Renal cortex interstitium (tissue), 11 donors: ENCODE measurements at regions not wholly inside any gene's neighbourhood (a gene's known extent, or its start where the extent isn't known, plus 50 kb on each side); places are given as distances from the start of the nearest gene placed in this dataset.
"Not testable (repeated sequence)": the region's sequence is repeated elsewhere in the genome, so short reads cannot be mapped to it uniquely, and the experiment has no call there.

Source experiments
- DNase-seq, 11 donors: peaks; one replicate each; pipeline ENCODE4 v3.0.0-alpha.2; 2013; ENCODE audit warnings: low read depth in 9 of 11, low spot score in 4 of 11; ENCODE audit errors: extremely low read depth in 1 of 11

DNA sequence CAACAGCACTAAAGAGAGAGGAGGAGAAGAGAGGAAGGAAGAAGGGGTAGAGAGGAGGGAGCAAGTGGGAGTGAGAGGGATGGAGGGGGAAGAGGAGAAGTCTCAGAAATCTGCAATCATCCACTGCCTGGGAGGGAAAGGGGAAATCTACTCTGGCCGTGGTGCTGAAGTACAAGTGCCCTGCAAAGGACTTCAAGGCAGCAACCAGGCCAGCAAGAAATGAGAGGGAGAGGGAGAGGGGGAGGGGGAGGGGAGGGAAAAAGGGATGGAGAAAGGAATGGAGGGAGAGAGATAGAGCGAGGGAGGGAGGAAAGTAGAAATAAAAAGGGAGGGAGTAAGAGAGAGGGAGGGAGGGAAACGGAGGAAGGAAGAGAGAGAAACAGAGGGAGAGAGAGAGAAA, 130.8 kb upstream of the EEF2KMT start:
- no peak for DNase-seq

GRCh38 chr16:5225931-5226655, 128.5 kb upstream of the EEF2KMT start:
- no peak for DNase-seq

- DNase-seq, result no peak
These were observed 125.2 kb upstream of the EEF2KMT start for GRCh38 chr16:5222761-5223160.

DNA sequence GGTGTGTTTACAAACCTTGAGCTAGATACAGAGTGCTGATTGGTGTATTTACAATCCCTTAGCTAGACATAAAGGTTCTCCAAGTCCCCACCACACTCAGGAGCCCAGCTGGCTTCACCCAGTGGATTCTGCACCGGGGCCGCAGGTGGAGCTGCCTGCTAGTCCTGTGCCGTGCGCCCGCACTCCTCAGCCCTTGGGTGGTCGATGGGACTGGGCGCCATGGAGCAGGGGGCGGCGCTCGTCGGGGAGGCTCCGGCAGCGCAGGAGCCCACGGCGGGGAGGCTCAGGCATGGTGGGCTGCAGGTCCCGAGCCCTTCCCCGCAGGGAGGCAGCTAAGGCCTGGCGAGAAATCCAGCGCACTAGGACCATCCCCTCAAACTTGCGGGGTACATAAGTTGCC, 124.2 kb upstream of the EEF2KMT start:
- not testable (repeated sequence) for DNase-seq

GRCh38 chr16:5220705-5221104, 123.1 kb upstream of the EEF2KMT start:
- DNase-seq, result no peak

DNA sequence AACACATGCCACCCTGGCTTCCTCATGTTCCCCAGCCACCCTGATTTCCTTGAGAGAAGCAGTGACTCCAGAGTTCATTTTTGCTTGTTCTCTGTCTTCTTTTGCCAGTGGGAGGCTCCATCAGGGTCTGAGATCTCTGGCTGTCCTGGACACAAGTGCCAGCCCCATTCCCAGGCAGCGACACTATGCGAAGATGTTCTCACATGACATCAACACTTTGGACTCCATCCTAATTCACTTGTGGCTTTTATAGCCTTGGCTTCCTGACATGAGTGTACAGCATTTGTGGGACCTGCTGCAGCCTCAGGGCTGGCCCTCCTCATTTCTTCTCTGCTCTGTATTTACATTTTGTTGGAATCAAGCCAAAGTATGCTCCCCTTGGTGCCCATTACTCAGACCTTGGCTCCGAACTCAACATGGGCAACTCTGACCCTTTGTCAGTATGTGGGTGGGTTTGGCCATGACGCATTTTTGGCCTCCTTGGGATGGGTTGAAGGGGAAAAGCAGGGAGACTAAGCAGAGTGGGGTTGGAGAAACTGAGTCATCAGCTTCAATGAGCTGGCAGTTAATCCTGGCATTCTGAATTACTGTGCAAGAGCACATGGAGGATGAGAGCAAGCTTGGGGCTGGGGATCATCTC, 119.0 kb upstream of the EEF2KMT start:
- DNase-seq, result no peak

GRCh38 chr16:5215901-5216300, 118.3 kb upstream of the EEF2KMT start:
- DNase-seq, result no peak

- DNase-seq, result no peak
These were observed 116.9 kb upstream of the EEF2KMT start for GRCh38 chr16:5214466-5214865.

DNA sequence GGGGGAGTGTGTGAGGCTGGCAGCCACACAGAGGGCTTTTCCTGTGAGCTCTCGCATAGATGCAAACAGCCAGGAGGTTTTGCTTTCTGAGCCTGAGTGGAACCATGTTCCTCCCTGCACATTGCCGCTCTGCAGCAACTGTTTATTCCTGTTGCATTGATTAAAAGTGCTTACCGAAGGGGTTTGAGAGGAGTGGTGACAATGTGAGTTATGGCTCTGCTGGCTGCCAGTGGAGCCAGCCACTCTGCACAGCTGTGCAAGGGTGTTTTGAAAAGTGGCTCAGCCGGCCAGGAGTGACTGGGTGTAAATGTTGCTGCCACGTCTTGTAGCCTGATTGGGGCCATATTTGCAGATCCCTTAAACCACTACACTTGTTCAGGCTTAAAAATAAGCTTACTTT, 114.9 kb upstream of the EEF2KMT start:
- not testable (repeated sequence) for DNase-seq

DNA sequence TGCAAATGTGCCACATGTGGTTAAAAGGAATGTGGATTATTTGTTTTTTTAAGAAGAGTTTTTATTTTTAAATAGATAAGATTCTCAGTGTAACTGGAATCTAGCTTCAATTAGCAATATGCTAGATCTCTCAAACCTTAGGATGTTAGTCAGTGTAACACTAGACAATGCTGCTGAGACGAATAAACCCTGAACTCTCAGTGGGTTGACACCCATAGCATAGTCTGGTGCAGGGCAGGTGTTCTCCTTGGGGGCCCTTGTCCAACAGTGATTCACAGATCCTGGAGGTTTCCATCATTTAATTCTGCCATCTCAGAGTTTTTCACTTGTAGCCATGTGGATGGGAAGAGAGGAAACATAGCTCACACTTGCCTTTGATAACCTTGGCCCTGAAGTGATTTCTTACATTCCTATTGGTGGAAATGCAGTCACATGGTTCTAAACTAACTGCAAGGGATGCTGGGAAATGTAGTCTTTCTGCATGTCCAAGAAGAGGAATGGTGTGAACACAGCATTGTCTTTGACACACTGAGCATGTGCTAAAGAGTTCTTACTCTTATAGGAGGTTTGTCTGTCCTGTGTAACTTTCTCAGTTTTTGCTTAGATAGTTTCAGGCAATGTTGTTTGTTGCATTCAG, 110.4 kb upstream of the EEF2KMT start:
- DNase-seq, result not testable (repeated sequence)

DNA sequence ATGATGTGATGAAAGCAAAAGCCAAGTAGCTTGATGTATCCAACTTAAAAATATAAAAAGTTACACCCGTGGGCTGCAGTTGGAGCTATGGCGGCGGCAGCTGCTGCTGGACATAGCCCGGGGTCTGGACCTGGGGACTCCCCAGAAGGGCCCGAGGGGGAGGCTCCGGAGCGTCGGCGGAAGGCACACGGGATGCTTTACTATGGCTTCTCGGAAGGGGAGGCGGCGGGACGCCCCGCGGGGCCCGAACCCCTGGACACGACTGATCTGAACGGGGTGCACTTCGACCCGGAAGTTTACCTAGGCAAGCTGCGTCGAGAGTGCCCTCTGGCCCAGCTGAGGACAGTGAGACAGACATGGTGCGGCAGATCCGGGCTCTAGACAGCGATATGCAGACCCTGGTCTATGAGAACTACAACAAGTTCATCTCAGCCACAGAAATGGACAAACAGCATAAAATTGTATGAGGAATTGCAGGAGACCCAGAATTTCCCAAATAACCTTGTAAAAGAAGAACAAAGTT, 109.5 kb upstream of the EEF2KMT start:
- no peak for DNase-seq

- no peak for DNase-seq
These were observed 108.9 kb upstream of the EEF2KMT start for GRCh38 chr16:5206331-5206990.

DNA sequence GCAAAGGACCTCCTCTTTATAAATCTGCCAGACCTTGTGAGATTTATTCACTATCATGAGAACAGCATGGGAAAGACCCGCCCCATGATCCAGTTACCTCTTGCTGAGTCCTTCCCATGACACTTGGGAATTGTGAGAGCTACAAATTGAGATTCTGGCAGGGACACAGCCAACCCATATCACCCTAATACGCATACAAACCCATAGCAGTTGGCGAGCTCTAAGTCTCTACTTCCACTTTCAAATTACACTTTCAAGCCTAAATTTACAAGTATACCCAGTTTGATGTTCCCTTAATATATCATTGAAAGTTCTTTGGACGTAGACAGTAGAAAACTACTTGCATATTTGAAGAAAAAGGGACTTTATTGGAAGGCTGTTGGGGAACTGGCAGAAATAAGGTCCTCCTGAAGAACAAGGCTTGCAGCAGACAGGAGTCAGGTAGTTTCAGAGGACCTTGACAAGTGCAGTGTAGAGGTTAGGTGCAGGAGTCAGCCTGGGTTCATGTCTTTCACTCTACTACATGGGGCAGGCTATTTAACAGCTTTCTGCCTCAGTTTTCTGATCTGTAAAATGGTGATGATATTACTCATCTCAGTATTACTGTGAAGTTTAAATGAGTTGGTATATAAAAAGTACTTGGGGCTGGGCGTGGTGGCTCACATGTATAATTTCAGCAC, 107.9 kb upstream of the EEF2KMT start:
- DNase-seq, result no peak

DNA sequence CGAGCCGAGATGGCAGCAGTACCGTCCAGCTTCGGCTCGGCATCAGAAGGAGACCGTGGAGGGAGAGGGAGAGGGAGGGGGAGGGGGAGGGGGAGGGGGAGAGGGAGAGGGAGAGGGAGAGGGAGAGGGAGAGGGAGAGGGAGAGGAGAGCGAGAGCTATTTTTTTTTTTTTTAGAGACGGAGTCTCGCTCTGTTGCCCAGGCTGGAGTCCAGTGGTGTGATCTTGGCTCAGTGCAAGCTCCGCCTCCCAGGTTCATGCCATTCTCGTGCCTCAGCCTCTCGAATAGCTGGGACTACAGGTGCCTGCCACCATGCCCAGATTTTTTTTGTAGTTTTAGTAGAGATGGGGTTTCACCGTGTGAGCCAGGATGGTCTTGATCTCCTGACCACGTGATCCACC, 106.1 kb upstream of the EEF2KMT start:
- not testable (repeated sequence) for DNase-seq

- no peak for DNase-seq
These were observed 102.5 kb upstream of the EEF2KMT start for GRCh38 chr16:5200123-5200522.

- no peak for DNase-seq
These were observed 98.6 kb upstream of the EEF2KMT start for GRCh38 chr16:5196204-5196603.

GRCh38 chr16:5193861-5194260, 96.3 kb upstream of the EEF2KMT start:
- no peak for DNase-seq

GRCh38 chr16:5188989-5189352, 91.4 kb upstream of the EEF2KMT start:
- DNase-seq, result no peak

DNA sequence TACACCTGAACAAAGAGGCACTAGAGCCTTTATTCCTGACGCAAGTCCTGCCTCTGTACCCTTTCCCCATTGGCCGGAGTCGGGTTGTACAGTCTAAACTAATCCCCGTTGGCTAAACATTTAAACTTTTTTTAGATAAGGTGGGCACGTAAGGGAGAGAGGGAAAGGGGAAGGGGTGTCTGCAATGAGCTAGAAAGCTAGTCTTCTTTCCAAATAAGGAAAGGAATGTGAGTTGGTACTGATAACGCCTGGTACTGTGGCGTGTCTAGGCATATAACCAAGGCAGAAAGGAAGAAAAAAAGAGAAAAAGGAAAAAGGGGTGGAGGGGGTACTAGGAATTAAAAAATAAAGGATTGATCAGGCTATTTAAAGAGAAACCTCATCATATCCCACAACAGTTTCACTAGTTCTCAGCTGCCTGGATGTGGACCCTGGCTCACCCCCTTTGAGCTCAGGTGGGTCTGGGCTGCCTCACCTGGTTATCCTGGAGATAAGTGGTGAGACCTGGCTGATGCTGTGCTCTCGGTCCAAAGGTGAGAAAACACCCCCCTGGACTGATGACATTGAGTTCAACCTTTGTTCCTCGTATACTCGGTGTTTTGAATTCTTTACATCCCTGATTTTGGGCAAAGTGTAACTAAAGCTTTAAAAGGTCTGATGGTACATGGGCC, 90.9 kb upstream of the EEF2KMT start:
- no peak for DNase-seq
